ENCODE measurements at regions not wholly inside any gene's neighbourhood (a gene's known extent, or its start where the extent isn't known, plus 50 kb on each side); places are given as distances from the start of the nearest gene placed in this dataset.
"Not testable (repeated sequence)": the region's sequence is repeated elsewhere in the genome, so short reads cannot be mapped to it uniquely, and the experiment has no call there.

GRCh38 chr10:118969014-118969413 is 60.5 kb upstream of the NANOS1 start:
- DNase-seq: no peak

GRCh38 chr10:118970770-118971169 is 58.7 kb upstream of the NANOS1 start:
- DNase-seq: no peak

DNA sequence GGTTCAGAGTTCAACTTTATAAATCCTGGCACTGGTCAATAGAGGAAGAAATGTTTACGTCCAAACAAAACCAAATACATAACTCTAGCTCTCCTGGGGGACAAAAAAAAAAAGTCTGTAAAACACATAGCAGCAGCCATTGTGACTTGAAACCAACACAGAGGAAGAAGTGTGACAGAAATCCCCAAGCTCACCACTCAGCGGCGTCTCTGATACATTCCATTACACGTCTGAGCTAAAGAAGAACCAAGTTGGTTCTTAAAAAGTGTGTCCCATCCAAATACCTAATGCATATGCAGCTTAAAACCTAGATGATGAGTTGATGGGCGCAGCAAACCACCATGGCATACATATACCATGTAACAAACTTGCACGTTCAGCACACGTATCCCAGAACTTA is 58.3 kb upstream of the NANOS1 start:
- no peak for DNase-seq

DNA sequence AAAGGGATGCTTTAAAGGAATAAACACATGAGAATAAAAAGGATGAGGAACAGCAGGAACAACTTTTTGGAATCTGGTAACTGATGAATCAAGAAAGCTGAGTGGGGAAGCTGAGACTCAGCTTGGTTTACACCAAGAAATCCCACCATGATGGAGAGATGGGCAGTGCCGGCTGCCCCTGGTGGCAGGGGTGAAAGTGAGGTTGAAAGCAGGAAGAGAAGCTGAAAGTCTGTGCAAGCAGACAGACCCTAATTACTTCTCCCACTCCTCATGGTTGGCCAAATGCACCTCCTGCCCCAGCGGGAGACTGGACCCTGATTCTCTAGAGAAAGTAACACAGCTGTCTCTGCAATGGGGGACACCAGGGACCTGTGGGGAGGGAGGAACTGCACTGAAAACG is 57.6 kb upstream of the NANOS1 start:
- no peak for DNase-seq

GRCh38 chr10:118973744-118974143 is 55.8 kb upstream of the NANOS1 start:
- DNase-seq: no peak

GRCh38 chr10:118974951-118975350 is 54.6 kb upstream of the NANOS1 start:
- DNase-seq: no peak

DNA sequence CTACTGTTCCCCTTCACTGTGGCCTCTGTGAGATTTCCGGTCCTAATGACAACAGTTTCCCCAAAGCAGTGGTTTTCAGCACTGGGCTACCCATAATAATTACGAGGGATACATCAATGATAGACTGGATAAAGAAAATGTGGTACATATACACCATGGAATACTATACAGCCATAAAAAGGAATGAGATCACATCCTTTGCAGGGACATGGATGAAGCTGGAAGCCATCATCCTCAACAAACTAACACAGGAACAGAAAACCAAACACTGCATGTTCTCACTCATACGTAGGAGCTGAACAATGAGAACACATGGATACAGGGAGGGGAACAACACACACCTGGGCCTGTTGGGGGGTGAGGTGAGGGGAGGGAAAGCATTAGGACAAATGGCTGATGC is 53.3 kb upstream of the NANOS1 start:
- DNase-seq: not testable (repeated sequence)

- DNase-seq: no peak
These were observed 52.4 kb upstream of the NANOS1 start for GRCh38 chr10:118977022-118977599.

GRCh38 chr10:118977835-118978234 is 51.7 kb upstream of the NANOS1 start:
- DNase-seq: no peak

DNA sequence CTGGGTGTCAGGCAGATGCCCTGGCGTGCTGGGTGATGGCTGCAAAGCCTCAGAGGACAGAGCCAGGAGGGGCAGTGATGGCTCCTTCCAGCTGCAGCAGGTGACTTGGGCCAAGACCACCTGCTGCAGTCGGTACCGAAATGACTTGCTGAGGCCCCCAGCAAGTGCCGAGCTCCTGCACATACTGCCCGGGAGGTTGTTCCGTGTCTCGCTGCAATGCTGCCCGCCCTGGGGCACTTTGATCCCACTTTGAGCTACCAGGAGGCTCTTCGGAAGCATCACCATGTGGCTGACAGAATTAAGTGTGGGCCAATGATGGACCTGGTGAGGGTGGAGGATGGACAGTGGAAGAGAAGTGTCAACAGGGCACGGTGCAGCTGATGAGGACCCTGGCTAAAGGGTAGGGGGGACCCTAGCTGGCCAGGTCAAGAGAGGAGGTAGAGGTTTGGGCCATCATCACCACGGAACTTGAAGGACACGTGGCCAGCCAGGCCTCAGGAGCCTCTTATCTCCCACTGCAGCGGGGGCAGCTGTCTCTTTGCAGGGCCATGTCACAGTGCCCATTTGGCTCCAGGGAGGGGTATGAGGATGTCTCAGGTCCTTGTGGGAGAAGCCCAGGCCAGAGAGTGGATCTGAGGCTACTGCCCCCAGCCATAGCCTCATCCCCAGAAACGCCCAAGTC is 51.1 kb upstream of the NANOS1 start:
- DNase-seq: no peak

DNA sequence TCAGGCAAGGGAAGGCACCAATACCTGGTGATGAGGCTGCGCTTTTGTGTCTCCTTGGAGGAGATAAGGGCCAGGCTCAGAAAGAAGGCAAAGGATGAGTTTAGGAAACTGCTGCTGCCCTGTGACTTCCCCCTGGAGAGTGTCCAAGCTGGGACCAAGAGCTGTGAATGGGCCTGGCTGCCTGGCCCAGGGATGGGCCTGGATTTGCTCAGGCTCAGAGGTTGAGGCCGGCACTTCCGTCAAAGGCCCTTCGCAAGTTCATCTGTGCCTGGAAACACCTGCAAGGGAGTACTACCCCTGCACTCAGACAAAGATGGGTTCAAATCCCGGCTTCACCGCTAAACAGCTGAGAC is 50.5 kb upstream of the NANOS1 start:
- DNase-seq: no peak

GRCh38 chr10:118979661-118980060 is 49.9 kb upstream of the NANOS1 start:
- no peak for DNase-seq
